ENCODE measurements at regions not wholly inside any gene's neighbourhood (a gene's known extent, or its start where the extent isn't known, plus 50 kb on each side); places are given as distances from the start of the nearest gene placed in this dataset.

DNA sequence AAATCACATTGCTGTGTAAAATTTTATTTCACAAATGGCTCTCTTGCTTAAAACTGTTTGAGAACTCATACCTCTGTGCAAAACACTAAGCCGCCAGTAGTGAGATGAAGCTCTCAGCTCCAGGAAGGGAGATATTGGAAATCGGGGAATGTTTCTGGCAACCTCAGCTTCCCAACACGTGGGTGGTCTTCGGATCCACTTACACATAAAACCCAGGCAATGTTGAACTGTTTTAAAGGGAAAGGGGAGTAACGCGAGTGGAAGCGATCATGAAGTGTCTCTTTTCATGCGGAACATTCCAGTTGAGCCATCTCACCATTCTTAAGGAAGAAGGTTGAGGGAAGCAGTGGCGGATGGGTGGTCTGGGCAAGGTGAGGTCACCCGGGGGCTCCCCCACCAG, 136.8 kb downstream of the ASB1 start:
- DNase-seq, result no peak

GRCh38 chr2:238564286-238564920, 137.7 kb downstream of the ASB1 start:
- no peak for DNase-seq

- DNase-seq, result no peak
Measured at GRCh38 chr2:238565031-238565430, 138.3 kb downstream of the ASB1 start.

DNA sequence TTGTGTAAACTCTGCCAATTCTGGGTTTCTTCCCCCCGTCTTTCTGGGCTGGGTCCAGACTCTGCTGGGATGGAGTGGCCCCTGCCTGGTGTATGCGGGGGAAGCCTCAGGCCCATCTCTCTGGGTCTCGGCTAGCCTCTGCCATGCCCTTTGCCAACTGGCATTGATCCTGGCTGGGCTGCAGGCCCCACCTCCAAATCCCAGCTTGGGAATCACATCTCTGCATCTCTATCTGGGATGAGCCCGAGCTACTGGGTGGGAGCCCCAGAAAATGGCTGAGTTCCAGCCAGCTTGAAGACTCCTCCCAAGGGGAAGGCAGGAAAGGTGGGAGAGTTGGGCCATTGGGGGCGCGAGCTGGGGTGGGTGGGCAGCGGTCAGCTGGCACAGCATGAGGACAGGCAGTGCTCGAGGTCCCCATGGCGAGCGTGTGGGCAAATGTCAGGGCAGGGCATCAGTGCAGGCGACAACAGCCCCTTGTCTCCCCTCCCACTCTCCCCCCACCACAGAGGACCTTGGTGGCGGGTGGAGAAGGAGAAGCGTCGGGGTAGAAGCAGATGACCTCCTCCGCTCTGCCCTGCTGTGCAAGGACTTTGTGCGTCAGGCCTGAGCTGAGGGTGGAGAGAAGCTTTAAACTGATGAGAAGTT, 139.4 kb downstream of the ASB1 start:
- no peak for DNase-seq

DNA sequence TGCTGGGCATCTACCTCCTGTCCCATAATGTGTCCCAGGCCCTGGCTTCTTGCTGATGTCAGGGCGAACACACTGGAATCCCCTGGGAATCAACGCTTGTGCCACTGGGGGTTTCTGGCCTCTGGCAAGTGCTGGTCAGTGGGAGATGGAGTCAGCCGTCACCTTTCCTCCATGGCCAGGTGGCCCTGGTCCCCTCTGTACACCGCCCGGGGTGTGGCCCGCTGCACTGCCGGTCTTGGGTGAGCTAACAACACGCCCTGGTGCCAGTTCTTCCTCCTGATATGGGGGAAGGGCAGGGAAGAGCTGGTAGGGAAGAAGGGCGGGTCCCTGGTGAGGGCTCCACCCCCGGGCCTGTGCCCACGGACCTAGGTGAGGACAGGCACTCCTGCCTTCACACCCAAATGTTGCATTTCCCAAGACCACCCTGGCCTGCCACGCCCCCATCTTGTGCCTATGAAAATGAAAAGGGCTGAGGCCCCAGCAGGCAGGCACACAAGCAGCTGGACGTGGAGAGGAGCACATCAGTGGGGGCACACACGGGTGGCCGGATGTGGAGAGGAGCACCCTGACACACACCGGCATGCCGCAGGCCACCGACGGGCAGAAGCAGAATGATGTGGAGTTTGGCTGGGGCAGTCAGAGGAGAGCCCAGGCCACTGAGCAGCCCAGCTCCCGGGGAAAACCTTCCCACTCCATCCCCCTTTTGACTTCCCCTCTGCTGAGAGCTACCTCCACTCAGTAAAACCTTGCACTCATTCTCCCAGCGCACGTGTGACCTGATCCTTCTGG, 140.5 kb downstream of the ASB1 start:
- DNase-seq, result no peak

- DNase-seq, result no peak
Measured at GRCh38 chr2:238567996-238568395, 141.3 kb downstream of the ASB1 start.

DNA sequence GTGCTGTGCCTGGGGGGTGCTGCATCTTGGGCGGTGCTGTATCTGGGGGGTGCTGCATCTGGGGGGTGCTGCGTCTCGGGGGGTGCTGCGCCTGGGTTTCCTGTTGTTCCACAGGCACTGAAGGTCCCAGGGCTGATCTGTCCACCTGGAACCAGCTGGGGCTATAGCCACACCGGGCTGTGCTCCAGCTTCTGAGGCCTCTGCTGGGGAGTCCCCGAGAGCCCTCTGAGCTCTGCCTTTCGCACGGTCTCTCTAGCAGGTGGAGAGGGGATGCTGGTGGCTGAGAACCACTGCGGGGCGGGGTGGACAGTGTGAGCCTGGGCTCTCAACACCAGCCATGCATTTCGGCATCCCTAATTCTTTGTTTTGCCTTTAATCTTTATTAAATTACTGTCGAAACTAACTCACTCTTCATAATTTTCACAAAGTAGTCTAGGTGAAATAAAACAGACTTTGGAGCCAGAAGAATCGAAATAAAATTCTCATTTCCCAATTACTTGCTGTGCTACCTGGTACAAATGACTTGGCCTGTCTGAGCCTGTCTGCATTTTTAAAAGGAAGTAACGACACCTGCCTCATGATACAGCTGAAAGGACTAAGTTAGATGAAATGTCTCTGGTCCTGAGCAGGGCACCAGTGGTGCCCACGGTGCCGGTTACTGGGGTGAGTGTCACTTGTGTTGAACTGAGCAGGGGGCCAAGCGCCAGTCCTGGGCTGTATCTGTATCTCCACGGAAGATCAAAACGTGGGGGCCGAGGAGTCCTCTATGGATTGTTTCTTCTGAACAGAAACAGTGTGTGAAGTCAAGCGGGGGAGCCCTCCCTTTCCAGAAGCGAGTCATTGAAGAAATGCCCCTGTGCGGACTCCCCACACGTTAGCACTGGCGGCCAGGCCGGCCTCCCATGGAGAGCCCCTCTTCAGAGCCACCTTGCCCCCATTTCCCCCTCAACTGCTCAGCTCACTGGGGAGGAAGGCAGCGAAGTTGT, 142.0 kb downstream of the ASB1 start:
- DNase-seq, result no peak

GRCh38 chr2:238569507-238570195, 142.9 kb downstream of the ASB1 start:
- no peak for DNase-seq

DNA sequence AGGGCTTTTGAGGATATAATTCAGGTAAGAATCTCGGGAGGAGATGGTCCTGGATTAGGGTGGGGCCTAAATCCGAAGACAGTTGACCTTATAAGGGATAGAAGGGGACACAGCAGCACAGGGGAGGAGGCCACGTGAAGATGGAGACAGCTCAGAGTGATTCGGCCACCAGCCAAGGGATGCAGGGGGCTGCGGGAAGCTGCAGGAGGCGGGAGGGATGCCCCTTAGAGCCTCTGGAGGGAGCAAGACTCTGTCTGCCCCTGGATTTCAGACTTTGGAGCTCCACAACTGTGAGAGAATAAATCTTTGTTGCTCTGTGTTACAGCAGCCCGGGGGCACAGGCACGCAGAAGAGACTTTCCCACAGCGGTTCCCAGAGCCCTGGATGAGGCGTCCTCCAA, 143.7 kb downstream of the ASB1 start:
- DNase-seq, result no peak

- no peak for DNase-seq
Measured at GRCh38 chr2:238570926-238571325, 144.2 kb downstream of the ASB1 start.

- no peak for DNase-seq
Measured at GRCh38 chr2:238571661-238572372, 145.1 kb downstream of the ASB1 start.

- no peak for DNase-seq
Measured at GRCh38 chr2:238573065-238573778, 146.5 kb downstream of the ASB1 start.

GRCh38 chr2:238573916-238574315, 147.2 kb downstream of the ASB1 start:
- no peak for DNase-seq

- DNase-seq, result no peak
Measured at GRCh38 chr2:238574490-238575271, 148.0 kb downstream of the ASB1 start.

- no peak for DNase-seq
Measured at GRCh38 chr2:238576674-238577073, 149.9 kb downstream of the ASB1 start.

GRCh38 chr2:238578256-238578655, 151.5 kb downstream of the ASB1 start:
- no peak for DNase-seq

- no peak for DNase-seq
Measured at GRCh38 chr2:238580486-238580885, 153.8 kb downstream of the ASB1 start.

DNA sequence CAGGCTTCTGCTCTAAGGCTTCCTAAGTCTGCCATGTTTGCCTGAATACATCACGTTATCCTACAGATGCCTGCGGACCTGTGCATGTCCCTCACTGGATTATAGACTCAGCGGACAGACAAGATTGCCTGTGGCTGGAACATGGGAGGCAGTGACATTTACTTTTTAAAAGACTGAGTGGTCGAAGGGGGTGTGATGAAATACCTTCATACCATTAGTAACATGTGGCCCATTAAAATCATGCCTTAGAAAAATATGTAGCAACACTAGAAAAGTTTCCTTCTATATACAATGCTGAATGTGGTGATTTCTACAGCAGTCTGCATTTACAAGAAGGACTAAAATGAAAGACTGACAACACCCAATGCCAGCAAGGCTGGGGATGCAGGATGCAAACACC, 154.4 kb downstream of the ASB1 start:
- DNase-seq, result no peak

- no peak for DNase-seq
Measured at GRCh38 chr2:238582159-238582558, 155.4 kb downstream of the ASB1 start.

- no peak for DNase-seq
Measured at GRCh38 chr2:238584617-238585016, 157.9 kb downstream of the ASB1 start.

Measured in hippocampal formation (tissue), 2 donors.